Large intestine (tissue), 3 donors: ENCODE measurements at regions not wholly inside any gene's neighbourhood (a gene's known extent, or its start where the extent isn't known, plus 50 kb on each side); places are given as distances from the start of the nearest gene placed in this dataset.
"Not testable (repeated sequence)": the region's sequence is repeated elsewhere in the genome, so short reads cannot be mapped to it uniquely, and the experiment has no call there.

Source experiments
- DNase-seq, 2 donors: peaks; one replicate each; pipeline versions ENCODE4 v3.0.0 to v3.0.0-alpha.2; 2013
- H3K27ac ChIP-seq: one replicate; pipeline ENCODE4 v1.5.1; 2013; ENCODE audit warnings: low read length
- H3K27me3 ChIP-seq: 2 replicates; pipeline ENCODE4 v1.6.1; 2013; ENCODE audit warnings: low read length; ENCODE audit not compliant: control insufficient read depth, insufficient read depth
- H3K36me3 ChIP-seq: 2 replicates; pipeline ENCODE4 v1.6.1; 2013; ENCODE audit warnings: low read length; ENCODE audit not compliant: control insufficient read depth, insufficient read depth
- H3K4me1 ChIP-seq: one replicate; pipeline ENCODE4 v1.6.1; 2013; ENCODE audit warnings: low read length; ENCODE audit not compliant: control insufficient read depth, insufficient read depth
- H3K4me3 ChIP-seq: one replicate; pipeline ENCODE4 v1.5.1; 2013; ENCODE audit warnings: low read length
- H3K9me3 ChIP-seq: one replicate; pipeline ENCODE4 v1.6.1; 2013; ENCODE audit warnings: mild to moderate bottlenecking, low read depth, low read length, moderate library complexity; ENCODE audit not compliant: control insufficient read depth
- WGBS: methylation state at CpG from one replicate; pipeline ENCODE4 v1.1.5; 2013; ENCODE audit warnings: low lambda C conversion rate; ENCODE audit not compliant: insufficient coverage; 5-methylcytosine and 5-hydroxymethylcytosine counted together

DNA sequence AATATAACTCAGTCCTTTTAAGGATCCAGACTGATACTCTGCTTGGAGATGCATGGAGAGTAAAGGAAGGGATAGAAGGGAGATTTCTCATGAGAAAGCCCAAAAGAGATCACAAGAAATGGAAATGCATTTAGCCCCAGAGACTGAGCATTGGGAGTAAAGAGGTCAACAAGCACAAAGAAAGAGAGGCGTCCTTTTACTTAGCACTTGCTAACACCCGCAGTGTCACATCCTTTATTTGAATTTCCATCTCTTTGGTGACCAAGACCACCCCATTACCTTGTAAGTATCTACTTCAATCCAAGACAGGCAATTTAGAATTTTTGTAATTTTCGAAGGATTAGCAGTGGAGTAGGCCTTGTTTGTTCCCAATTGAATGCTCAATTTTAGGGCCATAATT, 111.8 kb upstream of the DCC start:
- WGBS: no CpG with 5 or more reads among the region's 3 CpGs
- no peaks in the 10 kb centered on the region for H3K27me3 ChIP-seq
- no peak overlapping the region for H3K4me3 ChIP-seq
- DNase-seq: no peak
- no peaks in the 10 kb centered on the region for H3K9me3 ChIP-seq
- no peak overlapping the region for H3K27ac ChIP-seq
- H3K36me3 ChIP-seq: no peaks in the 10 kb centered on the region
- no peaks in the 10 kb centered on the region for H3K4me1 ChIP-seq

DNA sequence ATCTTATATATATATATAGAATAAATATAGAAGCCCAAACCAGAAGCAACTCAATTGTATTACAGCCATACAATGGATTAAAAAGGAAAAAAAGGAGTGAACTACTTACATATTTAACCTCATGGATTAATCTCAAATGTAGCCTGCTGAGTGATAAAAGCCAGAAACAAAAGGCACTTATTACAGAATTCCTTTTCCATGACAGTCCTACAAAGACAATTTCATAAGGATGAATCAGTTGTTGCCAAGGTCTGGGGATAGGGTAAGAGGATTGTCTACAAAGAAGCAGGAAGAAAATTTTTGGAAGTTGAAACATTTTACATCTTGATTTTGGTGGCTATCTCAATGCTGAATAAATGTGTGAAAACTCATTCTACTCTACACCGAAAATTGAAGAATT, 103.9 kb upstream of the DCC start:
- no peaks in the 10 kb centered on the region for H3K4me1 ChIP-seq
- H3K9me3 ChIP-seq: no peaks in the 10 kb centered on the region
- no peaks in the 10 kb centered on the region for H3K36me3 ChIP-seq
- WGBS: no CpG with 5 or more reads among the region's 1 CpG
- H3K27ac ChIP-seq: no peak overlapping the region
- H3K4me3 ChIP-seq: no peak overlapping the region
- DNase-seq: no peak
- no peaks in the 10 kb centered on the region for H3K27me3 ChIP-seq

DNA sequence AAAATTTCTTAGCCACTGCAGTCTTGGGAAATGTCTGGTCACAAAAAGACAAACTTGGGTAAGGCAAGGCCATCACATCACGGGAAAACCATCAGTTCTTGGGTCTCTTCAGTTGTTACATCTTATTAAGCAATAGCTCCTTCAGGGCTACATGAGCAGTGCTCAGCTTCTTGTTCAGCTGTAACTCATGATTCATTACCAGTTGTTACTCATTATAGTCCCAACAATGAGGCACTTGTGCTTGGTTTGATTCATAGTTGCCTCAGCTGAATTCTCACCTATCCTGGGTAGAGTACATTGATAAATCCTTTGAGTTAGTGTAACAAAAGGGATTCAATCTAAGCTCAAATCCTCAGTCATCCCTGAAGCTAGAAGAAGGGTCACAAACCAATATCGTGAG, 102.4 kb upstream of the DCC start:
- H3K27me3 ChIP-seq: no peaks in the 10 kb centered on the region
- no peaks in the 10 kb centered on the region for H3K36me3 ChIP-seq
- WGBS: no CpG with 5 or more reads among the region's 2 CpGs
- no peaks in the 10 kb centered on the region for H3K4me1 ChIP-seq
- no peaks in the 10 kb centered on the region for H3K9me3 ChIP-seq
- no peak for DNase-seq
- H3K4me3 ChIP-seq: no peak overlapping the region
- H3K27ac ChIP-seq: no peak overlapping the region

DNA sequence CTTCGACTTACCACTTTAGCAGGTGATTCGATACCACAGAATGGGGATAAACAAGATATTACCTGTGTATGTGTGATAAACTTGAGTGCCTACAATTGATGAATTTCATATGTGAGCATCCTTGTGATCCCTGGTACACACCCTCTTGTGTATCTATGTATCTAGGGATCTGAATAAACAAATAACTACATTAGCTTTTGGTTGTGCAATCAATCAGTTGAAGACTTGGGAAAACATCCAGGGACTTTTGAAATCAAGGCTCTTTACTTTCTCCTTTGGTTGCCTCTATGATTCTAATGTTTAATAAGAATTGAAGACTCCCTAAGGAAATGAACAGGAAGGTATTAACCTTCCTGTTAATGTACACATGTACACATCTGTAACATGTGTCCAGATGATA, 97.3 kb upstream of the DCC start:
- no peak overlapping the region for H3K27ac ChIP-seq
- DNase-seq: no peak
- no peaks in the 10 kb centered on the region for H3K4me1 ChIP-seq
- no peaks in the 10 kb centered on the region for H3K9me3 ChIP-seq
- WGBS: no CpG with 5 or more reads among the region's 2 CpGs
- H3K27me3 ChIP-seq: no peaks in the 10 kb centered on the region
- H3K4me3 ChIP-seq: no peak overlapping the region
- H3K36me3 ChIP-seq: no peaks in the 10 kb centered on the region

DNA sequence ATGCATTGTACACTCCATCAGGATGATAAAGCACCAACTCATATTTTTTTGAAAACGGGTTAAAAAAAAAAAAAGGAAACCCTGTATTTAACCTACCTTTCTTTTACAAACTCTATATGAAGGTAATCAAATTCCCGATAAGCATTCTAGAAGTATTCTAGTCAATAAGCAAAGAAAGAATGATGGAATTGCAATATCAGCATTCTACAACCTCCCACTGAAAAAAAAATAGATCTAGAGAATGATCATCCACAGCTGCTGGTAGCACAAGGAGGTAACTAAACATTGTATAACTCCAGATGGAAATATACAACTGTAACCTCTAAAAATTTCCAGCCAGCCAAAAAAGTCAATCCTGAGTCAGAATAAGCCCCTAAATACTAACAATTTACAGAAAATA, 95.3 kb upstream of the DCC start:
- no peaks in the 10 kb centered on the region for H3K36me3 ChIP-seq
- no peaks in the 10 kb centered on the region for H3K27me3 ChIP-seq
- no peak for DNase-seq
- whole genome bisulfite sequencing: 95% methylated on average over 2 of the region's 2 CpGs
- no peaks in the 10 kb centered on the region for H3K9me3 ChIP-seq
- no peak overlapping the region for H3K4me3 ChIP-seq
- no peak overlapping the region for H3K27ac ChIP-seq
- H3K4me1 ChIP-seq: no peaks in the 10 kb centered on the region

DNA sequence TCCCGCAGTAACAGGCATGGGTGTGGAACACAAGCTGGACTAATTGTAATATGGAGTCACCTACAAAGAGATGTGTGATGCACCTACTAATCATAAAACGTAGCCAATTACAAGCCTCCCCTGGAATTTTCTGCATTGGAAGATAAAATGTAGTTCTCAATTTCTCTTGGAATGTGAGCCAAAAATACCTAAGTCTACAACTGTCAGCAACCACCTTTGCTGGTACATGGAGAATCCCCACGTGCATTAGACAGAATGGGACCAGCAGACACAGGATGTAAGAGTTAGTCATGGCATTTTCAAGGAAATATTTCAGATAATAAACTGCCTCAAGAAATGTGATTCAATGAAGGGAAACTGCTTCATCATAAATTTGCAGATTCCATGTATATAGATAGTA, 85.6 kb upstream of the DCC start:
- H3K27me3 ChIP-seq: no peaks in the 10 kb centered on the region
- no peaks in the 10 kb centered on the region for H3K36me3 ChIP-seq
- no peaks in the 10 kb centered on the region for H3K4me1 ChIP-seq
- H3K27ac ChIP-seq: no peak overlapping the region
- H3K9me3 ChIP-seq: no peaks in the 10 kb centered on the region
- DNase-seq: no peak
- no peak overlapping the region for H3K4me3 ChIP-seq
- WGBS: 100% methylated on average over 1 of the region's 3 CpGs

DNA sequence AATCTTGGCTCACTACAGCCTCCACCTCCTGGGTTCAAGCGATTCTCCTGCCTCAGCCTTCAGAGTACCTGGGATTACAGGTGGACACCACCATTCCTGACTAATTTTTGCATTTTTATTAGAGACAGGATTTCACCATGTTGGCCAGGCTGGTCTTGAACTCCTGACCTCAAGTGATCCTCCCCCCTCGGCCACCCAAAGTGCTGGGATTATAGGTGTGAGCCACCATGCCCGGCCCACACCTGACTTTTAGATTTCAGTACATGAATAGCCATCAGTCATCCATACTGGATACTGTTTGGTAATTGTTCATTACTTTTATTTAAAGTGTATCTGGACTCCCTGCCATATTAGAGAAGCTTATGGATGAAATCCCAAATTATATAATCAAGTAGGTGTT, 82.6 kb upstream of the DCC start:
- WGBS: no CpG with 5 or more reads among the region's 3 CpGs
- not testable (repeated sequence) for H3K4me1 ChIP-seq, H3K36me3 ChIP-seq, H3K9me3 ChIP-seq, H3K4me3 ChIP-seq, H3K27me3 ChIP-seq, H3K27ac ChIP-seq, DNase-seq

DNA sequence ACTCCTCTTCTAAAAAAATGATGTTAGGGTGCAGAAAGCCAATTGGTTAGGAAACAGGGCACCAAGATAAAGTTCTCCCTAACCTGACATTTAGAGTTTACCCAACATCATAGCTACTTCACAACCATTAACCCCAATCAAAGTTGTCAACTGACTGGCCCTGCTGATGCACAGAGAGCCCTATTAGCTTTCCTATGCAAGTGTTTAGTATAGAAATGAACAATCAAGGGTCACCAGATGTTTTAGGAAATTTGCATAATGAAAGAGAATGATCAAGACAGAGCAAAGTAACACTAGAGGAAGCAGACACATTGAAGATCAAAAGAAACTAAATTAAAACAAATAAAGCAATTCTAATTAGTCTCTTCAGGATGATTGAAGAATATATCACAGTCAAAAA, 64.2 kb upstream of the DCC start:
- no peak for DNase-seq
- Histone ChIP-seq H3K27ac (no peak overlapping the region), H3K9me3 (no peaks in the 10 kb centered on the region), H3K27me3 (no peaks in the 10 kb centered on the region), H3K4me3 (no peak overlapping the region), H3K4me1 (no peaks in the 10 kb centered on the region), H3K36me3 (no peaks in the 10 kb centered on the region)

DNA sequence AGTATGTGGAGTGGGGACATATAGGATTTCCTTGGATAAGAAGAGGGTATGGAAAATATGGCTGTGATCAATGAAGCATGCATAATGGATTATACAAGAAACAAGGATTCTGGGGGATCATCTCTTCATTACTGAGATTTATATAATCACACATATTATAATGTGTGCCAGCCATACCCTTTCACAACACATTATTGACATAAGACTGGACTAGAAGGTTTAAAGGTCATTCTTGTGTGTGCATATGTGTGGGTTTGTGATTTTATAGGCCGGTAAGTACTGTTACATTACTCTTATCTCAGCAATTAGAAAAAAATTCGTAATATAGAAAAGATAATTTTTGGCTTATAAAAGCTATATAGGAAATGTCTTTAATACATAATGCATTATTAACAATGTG, 62.2 kb upstream of the DCC start:
- no peak overlapping the region for H3K27ac ChIP-seq
- no peaks in the 10 kb centered on the region for H3K27me3 ChIP-seq
- no peaks in the 10 kb centered on the region for H3K9me3 ChIP-seq
- H3K36me3 ChIP-seq: no peaks in the 10 kb centered on the region
- 50% methylated on average over 2 of the region's 2 CpGs for WGBS
- H3K4me3 ChIP-seq: no peak overlapping the region
- DNase-seq: peak in 1 of 2 donors; percentile 9
- no peaks in the 10 kb centered on the region for H3K4me1 ChIP-seq

DNA sequence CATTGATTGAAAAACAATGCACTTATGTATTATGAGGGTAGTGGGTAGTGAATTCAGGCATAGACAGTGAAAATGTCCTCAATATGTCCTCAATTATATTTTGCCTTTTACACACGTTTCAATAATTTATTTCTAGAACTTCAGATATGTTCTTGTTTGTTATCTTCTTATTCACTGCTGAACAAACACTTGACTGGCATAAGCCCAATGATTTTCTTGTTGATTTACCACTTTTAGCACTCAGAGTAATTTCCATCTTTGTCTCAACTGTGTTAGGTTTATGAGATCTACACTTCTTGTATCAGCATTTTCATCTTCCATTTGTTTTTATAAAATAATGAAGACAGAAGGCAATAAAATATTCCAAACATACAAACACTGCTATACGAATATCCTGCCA, 61.8 kb upstream of the DCC start:
- Histone ChIP-seq H3K27me3 (no peaks in the 10 kb centered on the region), H3K9me3 (no peaks in the 10 kb centered on the region), H3K4me3 (no peak overlapping the region), H3K27ac (no peak overlapping the region), H3K4me1 (no peaks in the 10 kb centered on the region), H3K36me3 (no peaks in the 10 kb centered on the region)
- WGBS: no CpG with 5 or more reads among the region's 2 CpGs
- no peak for DNase-seq

DNA sequence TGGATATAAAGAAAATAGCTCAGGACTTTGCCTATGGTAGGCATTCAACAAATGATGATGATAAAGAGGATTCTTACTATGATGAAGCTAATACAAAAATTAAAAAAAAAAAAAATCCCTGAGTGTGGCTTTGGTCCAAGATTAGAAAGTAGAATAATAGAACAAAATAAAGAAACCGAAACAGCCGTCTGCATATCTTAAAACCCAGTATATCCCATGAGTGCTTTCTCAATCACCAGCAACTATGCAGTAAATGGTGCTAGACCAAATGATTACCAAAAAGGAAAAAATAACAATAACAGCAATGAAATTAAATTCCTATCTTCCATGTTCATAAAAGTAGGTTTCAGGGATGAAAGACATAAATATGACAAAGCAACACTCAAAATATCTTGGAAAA, 59.3 kb upstream of the DCC start:
- no peak overlapping the region for H3K27ac ChIP-seq
- no peaks in the 10 kb centered on the region for H3K9me3 ChIP-seq
- H3K4me3 ChIP-seq: no peak overlapping the region
- no peaks in the 10 kb centered on the region for H3K4me1 ChIP-seq
- no peaks in the 10 kb centered on the region for H3K36me3 ChIP-seq
- H3K27me3 ChIP-seq: no peaks in the 10 kb centered on the region
- DNase-seq: no peak
- WGBS: 100% methylated on average over 2 of the region's 2 CpGs
